ENCODE measurements at regions not wholly inside any gene's neighbourhood (a gene's known extent, or its start where the extent isn't known, plus 50 kb on each side); places are given as distances from the start of the nearest gene placed in this dataset.

DNA sequence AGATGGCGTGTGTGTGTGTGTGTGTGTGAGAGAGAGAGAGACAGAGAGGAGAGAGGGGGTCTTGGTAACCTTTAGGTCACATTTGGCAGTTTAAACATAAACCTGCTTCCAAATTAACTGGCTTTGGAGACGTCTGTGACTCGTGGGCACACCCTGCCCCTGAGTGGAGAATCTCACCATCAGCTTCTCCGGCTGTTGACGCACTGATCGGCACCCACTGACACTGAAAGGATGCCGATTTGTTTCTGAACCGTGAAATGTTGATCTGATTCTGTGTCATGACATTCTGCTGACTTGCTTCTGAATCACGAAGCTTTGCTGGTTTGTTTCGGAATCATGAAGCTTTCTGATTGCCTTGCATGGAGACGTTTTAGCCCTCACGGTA lies 114.7 kb downstream of the RTP5 start:
- H2AK5ac ChIP-seq (ENCODE audit: low read depth, low read length) = no peak overlapping the region
- no peaks in the 10 kb centered on the region for H4K20me1 ChIP-seq (replicated peaks in 1 of 2; ENCODE audit: control insufficient read depth in 1 of 2, insufficient read depth in 2 of 2, low read length in 2 of 2)
- CTCF ChIA-PET (ENCODE audit: partially characterized antibody) = interaction anchor here (0.9 kb wide), 1 partner anchor 33 kb away, joined by 4 read pairs; no protein-coding TSS in a partner anchor
- H3K14ac ChIP-seq (ENCODE audit: insufficient read length) = no peak overlapping the region
- no peaks in the 10 kb centered on the region for H3K79me1 ChIP-seq (ENCODE audit: low read depth, low read length)
- no peak overlapping the region for H3K27ac ChIP-seq (ENCODE audit: low read depth, low read length)
- peaks cover 4 to 37% of the 10 kb centered on the region in 2 experiments; a peak in 2 of 4 replicates for H3K9me3 ChIP-seq (ENCODE audit: insufficient read depth in 2 of 2, low read depth in 1 of 2, low read length in 1 of 2)
- H3K56ac ChIP-seq (replicated peaks; ENCODE audit: insufficient read length, low read depth, low read length) = no peak overlapping the region
- H2BK120ac ChIP-seq (replicated peaks; ENCODE audit: low read depth, low read length) = no peak overlapping the region
- no peak overlapping the region for H3K23ac ChIP-seq (ENCODE audit: insufficient read length)
- no peaks in the 10 kb centered on the region for H3K79me2 ChIP-seq (ENCODE audit: control insufficient read depth in 1 of 2, insufficient read depth in 2 of 2, low read length in 2 of 2)
- H2BK5ac ChIP-seq (ENCODE audit: low read depth, low read length) = no peak overlapping the region
- H3K9ac ChIP-seq (replicated peaks in 1 of 4; ENCODE audit: extremely low read depth in 1 of 4, low read depth in 3 of 4, low read length in 3 of 4) = no peak overlapping the region
- no peak for DNase-seq (ENCODE audit: low read depth in 1 of 2, low spot score in 2 of 2)
- H2AFZ ChIP-seq (ENCODE audit: low read length) = no peak overlapping the region
- POLR2A ChIA-PET (ENCODE audit: partially characterized antibody) = no interaction called here
- H3K4me1 ChIP-seq (replicated peaks in 1 of 4; ENCODE audit: control insufficient read depth in 3 of 4, insufficient read depth in 4 of 4, low read length in 3 of 4) = no peaks in the 10 kb centered on the region
- FAIRE-seq = no peak
- H3K23me2 ChIP-seq (ENCODE audit: low read depth, low read length) = peaks cover 1% of the 10 kb centered on the region; the same call in 1 of the 2 replicates
- no peak overlapping the region for H3K4me3 ChIP-seq (ENCODE audit: extremely low read depth in 1 of 4, insufficient read depth in 2 of 4, low read depth in 3 of 4, low read length in 4 of 4)
- H4K91ac ChIP-seq (replicated peaks; ENCODE audit: insufficient read length, low read length) = no peak overlapping the region
- H3K4me2 ChIP-seq (ENCODE audit: insufficient read depth in 1 of 2, low read depth in 2 of 2, low read length in 2 of 2) = no peak overlapping the region
- H2BK12ac ChIP-seq (ENCODE audit: low read depth, low read length) = no peak overlapping the region
- H3K27me3 ChIP-seq (replicated peaks in 1 of 4; ENCODE audit: control insufficient read depth in 3 of 4, extremely low read depth in 1 of 4, insufficient read depth in 3 of 4, low read length in 3 of 4) = no peaks in the 10 kb centered on the region; a peak in 1 of 7 replicates
- no peak overlapping the region for H2BK20ac ChIP-seq (ENCODE audit: low read length)
- no peaks in the 10 kb centered on the region for H3K36me3 ChIP-seq (ENCODE audit: control insufficient read depth in 2 of 4, insufficient read depth in 4 of 4, low read length in 3 of 4)
- H3K4ac ChIP-seq (replicated peaks; ENCODE audit: insufficient read length, low read depth, low read length) = no peak overlapping the region
- no peak overlapping the region for H2BK15ac ChIP-seq (ENCODE audit: low read length)
- no peak overlapping the region for H4K8ac ChIP-seq (ENCODE audit: extremely low read depth, insufficient read depth, low read length)
- no peak overlapping the region for H4K5ac ChIP-seq (ENCODE audit: insufficient read length, low read depth, low read length)
- 85% methylated on average over 12 of the region's 12 CpGs; no CpG with 5 or more reads in 1 of the 2 experiments for WGBS, 2 experiments (ENCODE audit: extremely low coverage in 1 of 2, insufficient coverage in 1 of 2, insufficient read length in 1 of 2, insufficient replicate concordance in 2 of 2, low coverage in 1 of 2, low lambda C conversion rate in 2 of 2, missing lambda C conversion rate in 1 of 2)
- H3K18ac ChIP-seq (ENCODE audit: extremely low read depth, low read length) = no peak overlapping the region
- TF ChIP-seq CBX8 (IDR thresholded peaks at IDR 0.05; ENCODE audit: borderline replicate concordance, low read depth, low read length) = no peak
- no peak for TF ChIP-seq HDAC6 (IDR thresholded peaks at IDR 0.05; ENCODE audit: low read depth, low read length)
- no peak for TF ChIP-seq GTF2F1 (IDR thresholded peaks at IDR 0.05; ENCODE audit: borderline replicate concordance, low read depth, low read length)
- TF ChIP-seq, protein P1, sequence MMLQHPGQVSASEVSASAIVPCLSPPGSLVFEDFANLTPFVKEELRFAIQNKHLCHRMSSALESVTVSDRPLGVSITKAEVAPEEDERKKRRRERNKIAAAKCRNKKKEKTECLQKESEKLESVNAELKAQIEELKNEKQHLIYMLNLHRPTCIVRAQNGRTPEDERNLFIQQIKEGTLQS (IDR thresholded peaks at IDR 0.05; ENCODE audit: insufficient read depth, low read depth, low read length) = no peak

All from H1 (cell line).